Liver (tissue), 8 donors: ENCODE measurements at regions not wholly inside any gene's neighbourhood (a gene's known extent, or its start where the extent isn't known, plus 50 kb on each side); places are given as distances from the start of the nearest gene placed in this dataset.

Source experiments
- DNase-seq: peaks from one replicate; pipeline ENCODE4 v3.0.0-alpha.2; 2017; ENCODE audit warnings: low spot score
- H3K27ac ChIP-seq, 2 donors: one replicate each; pipeline ENCODE4 v1.7.0; 2013; ENCODE audit warnings: inconsistent platforms in 2 of 2, low read length in 2 of 2, control low read depth in 1 of 2, low read depth in 1 of 2, mild to moderate bottlenecking in 1 of 2
- H3K27me3 ChIP-seq, 4 donors: one replicate each; pipeline versions ENCODE4 v1.6.1 to v1.7.0; 2013; ENCODE audit warnings: low read length in 3 of 4, inconsistent platforms in 1 of 4, mild to moderate bottlenecking in 1 of 4, moderate library complexity in 1 of 4; ENCODE audit not compliant: control insufficient read depth in 4 of 4, insufficient read depth in 4 of 4
- H3K36me3 ChIP-seq, 4 donors: one replicate each; pipeline versions ENCODE4 v1.6.1 to v1.7.0; 2013; ENCODE audit warnings: low read length in 3 of 4, mild to moderate bottlenecking in 3 of 4, low read depth in 1 of 4, moderate library complexity in 1 of 4; ENCODE audit not compliant: control insufficient read depth in 4 of 4, insufficient read depth in 3 of 4
- H3K4me1 ChIP-seq, 4 donors: one replicate each; pipeline versions ENCODE4 v1.6.1 to v1.7.0; 2013; ENCODE audit warnings: low read length in 3 of 4, mild to moderate bottlenecking in 3 of 4, moderate library complexity in 1 of 4; ENCODE audit not compliant: control insufficient read depth in 4 of 4, insufficient read depth in 4 of 4
- H3K4me3 ChIP-seq, 3 donors: one replicate each; pipeline versions ENCODE4 v1.6.1 to v1.7.0; 2013; ENCODE audit warnings: low read length in 3 of 3, control low read depth in 1 of 3, low read depth in 1 of 3, mild to moderate bottlenecking in 1 of 3
- H3K9ac ChIP-seq, 2 donors: one replicate each; pipeline ENCODE4 v1.7.0; 2013; ENCODE audit warnings: low read length in 2 of 2, mild to moderate bottlenecking in 2 of 2, moderate library complexity in 2 of 2, control low read depth in 1 of 2, low read depth in 1 of 2
- H3K9me3 ChIP-seq, 4 donors: one replicate each; pipeline versions ENCODE4 v1.6.1 to v1.7.0; 2013; ENCODE audit warnings: low read length in 3 of 4; ENCODE audit not compliant: control insufficient read depth in 4 of 4
- ATF3 ChIP-seq: IDR thresholded peaks from 2 replicates; pipeline ENCODE4 v1.6.1; 2016; ENCODE audit warnings: antibody characterized with exemption
- CTCF ChIP-seq: fragments of 150-350 bp; IDR thresholded peaks from 2 replicates; pipeline ENCODE4 v1.5.1; 2017; ENCODE audit warnings: improper control_type of control experiment, low read depth, low read length; ENCODE audit not compliant: missing input control
- EGR1 ChIP-seq, 2 donors: IDR thresholded peaks; 2 replicates each; pipeline ENCODE4 v1.6.1; 2016 to 2018; ENCODE audit warnings: antibody characterized with exemption in 2 of 2, low read depth in 2 of 2
- FOXA2 ChIP-seq: IDR thresholded peaks from 2 replicates; pipeline ENCODE4 v1.6.1; 2016; ENCODE audit warnings: antibody characterized with exemption
- HNF4A ChIP-seq, 2 donors: conservative IDR thresholded peaks; 2 replicates each; pipeline ENCODE4 v1.6.1; 2016; ENCODE audit warnings: antibody characterized with exemption in 2 of 2, mild to moderate bottlenecking in 2 of 2
- JUND ChIP-seq, 2 donors: IDR thresholded peaks; 2 replicates each; pipeline ENCODE4 v1.6.1; 2016; ENCODE audit warnings: antibody characterized with exemption in 2 of 2
- MAX ChIP-seq: IDR thresholded peaks from 2 replicates; pipeline ENCODE4 v1.6.1; 2016; ENCODE audit warnings: antibody characterized with exemption
- NR2F2 ChIP-seq: IDR thresholded peaks from 2 replicates; pipeline ENCODE4 v1.6.1; 2016; ENCODE audit warnings: antibody characterized with exemption
- RAD21 ChIP-seq, 2 donors: IDR thresholded peaks; 2 replicates each; pipeline ENCODE4 v1.6.1; 2016; ENCODE audit warnings: antibody characterized with exemption in 2 of 2, mild to moderate bottlenecking in 2 of 2
- REST ChIP-seq: IDR thresholded peaks from 2 replicates; pipeline ENCODE4 v1.6.1; 2016; ENCODE audit warnings: antibody characterized with exemption, mild to moderate bottlenecking
- TAF1 ChIP-seq: conservative IDR thresholded peaks from 2 replicates; pipeline ENCODE4 v1.6.1; 2016; ENCODE audit warnings: antibody characterized with exemption, mild to moderate bottlenecking
- YY1 ChIP-seq: IDR thresholded peaks from 2 replicates; pipeline ENCODE4 v1.6.1; 2016; ENCODE audit warnings: antibody characterized with exemption, mild to moderate bottlenecking
- ZBTB33 ChIP-seq: IDR thresholded peaks from 2 replicates; pipeline ENCODE4 v1.6.1; 2016; ENCODE audit warnings: antibody characterized with exemption
- WGBS: extraction: QIAGEN DNeasy Blood & Tissue Kit; methylation state at CpG from one replicate; pipeline ENCODE4 v1.1.7; 2013; 5-methylcytosine and 5-hydroxymethylcytosine counted together
- donor health status: healthy.
- donor health status: healthy.
- donor health status: healthy.
- donor health status: healthy.
- donor health status: healthy.

- Histone ChIP-seq H3K4me3 (no peak overlapping the region), H3K9ac (no peak overlapping the region), H3K27ac (no peak overlapping the region), H3K27me3 (no peaks in the 10 kb centered on the region), H3K4me1 (no peaks in the 10 kb centered on the region), H3K36me3 (no peaks in the 10 kb centered on the region), H3K9me3 (peaks cover 2 to 7% (median 7%) of the 10 kb centered on the region in 4 donors)
- 88% methylated on average over 3 of the region's 3 CpGs for WGBS
- TF ChIP-seq REST = no peak
- TF ChIP-seq YY1 = no peak
- no peak for TF ChIP-seq ATF3
- no peak for TF ChIP-seq MAX
- no peak for TF ChIP-seq CTCF
- no peak for TF ChIP-seq JUND (IDR thresholded peaks at IDR 0.05)
- TF ChIP-seq ZBTB33 = no peak
- no peak for TF ChIP-seq EGR1 (IDR thresholded peaks at IDR 0.05; ENCODE audit: low read depth in 2 of 2)
- no peak for TF ChIP-seq TAF1
- TF ChIP-seq FOXA2 = no peak
- no peak for TF ChIP-seq NR2F2
- no peak for DNase-seq
Observed at GRCh38 chr15:49712162-49712561, 91.3 kb downstream of the DTWD1 start.

- Histone ChIP-seq H3K9ac (no peak overlapping the region), H3K27me3 (no peaks in the 10 kb centered on the region), H3K36me3 (no peaks in the 10 kb centered on the region), H3K4me1 (no peaks in the 10 kb centered on the region), H3K27ac (no peak overlapping the region), H3K4me3 (no peak overlapping the region), H3K9me3 (peaks cover 2 to 7% (median 7%) of the 10 kb centered on the region in 4 donors)
- no peak for TF ChIP-seq RAD21 (IDR thresholded peaks at IDR 0.05)
- TF ChIP-seq EGR1 (IDR thresholded peaks at IDR 0.05; ENCODE audit: low read depth in 2 of 2) = no peak
- no peak for TF ChIP-seq JUND (IDR thresholded peaks at IDR 0.05)
- no peak for TF ChIP-seq CTCF
- no peak for TF ChIP-seq HNF4A (conservative IDR thresholded peaks at IDR 0.05)
- TF ChIP-seq YY1 = no peak
- WGBS = 91% methylated on average over 2 of the region's 2 CpGs
- no peak for DNase-seq
Observed at GRCh38 chr15:49712846-49713450, 92.1 kb downstream of the DTWD1 start.
